Neural progenitor cell (in vitro differentiated cells): ENCODE measurements at regions not wholly inside any gene's neighbourhood (a gene's known extent, or its start where the extent isn't known, plus 50 kb on each side); places are given as distances from the start of the nearest gene placed in this dataset.

Experiments
- DNase-seq: peaks from one replicate; pipeline ENCODE4 v3.0.0-alpha.2; 2016; ENCODE audit warnings: low spot score
- H2AFZ ChIP-seq: fragments of 200-600 bp; sonication (generic); replicated peaks from 2 replicates; pipeline ENCODE4 v1.6.1; 2016; ENCODE audit warnings: antibody characterized with exemption
- H3F3A ChIP-seq: fragments of 200-600 bp; sonication (generic); 2 replicates; pipeline ENCODE4 v1.6.1; 2016; ENCODE audit warnings: antibody characterized with exemption, low read depth
- H3K27ac ChIP-seq: fragments of 200-600 bp; sonication (generic); 2 replicates; pipeline ENCODE4 v1.5.1; 2016; ENCODE audit warnings: mild to moderate bottlenecking
- H3K27me3 ChIP-seq: fragments of 200-600 bp; sonication (generic); 2 replicates; pipeline ENCODE4 v1.6.1; 2016; ENCODE audit warnings: mild to moderate bottlenecking, moderate library complexity
- H3K36me3 ChIP-seq: fragments of 200-600 bp; sonication (generic); 2 replicates; pipeline ENCODE4 v1.5.1; 2016
- H3K4me1 ChIP-seq: fragments of 200-600 bp; sonication (generic); 2 replicates; pipeline ENCODE4 v1.6.1; 2016; ENCODE audit warnings: mixed run types
- H3K4me2 ChIP-seq: fragments of 200-600 bp; sonication (generic); 2 replicates; pipeline ENCODE4 v1.6.1; 2016
- H3K4me3 ChIP-seq: fragments of 200-600 bp; sonication (generic); 2 replicates; pipeline ENCODE4 v1.5.1; 2016
- H3K79me2 ChIP-seq: fragments of 200-600 bp; sonication (generic); 2 replicates; pipeline ENCODE4 v1.6.1; 2016; ENCODE audit warnings: low read depth
- H3K9ac ChIP-seq: fragments of 200-600 bp; sonication (generic); 2 replicates; pipeline ENCODE4 v1.6.1; 2016
- H3K9me3 ChIP-seq: fragments of 200-600 bp; sonication (generic); 2 replicates; pipeline ENCODE4 v1.5.1; 2016; ENCODE audit warnings: low read depth
- H4K20me1 ChIP-seq: fragments of 200-600 bp; sonication (generic); 2 replicates; pipeline ENCODE4 v1.6.1; 2016; ENCODE audit warnings: low read depth
- H3K27ac Mint-ChIP-seq: 3 replicates; pipeline ENCODE4 v1.8.0; 2021; ENCODE audit warnings: mixed read lengths
- H3K27me3 Mint-ChIP-seq: 2 replicates; pipeline ENCODE4 v1.8.0; 2022; ENCODE audit warnings: low read depth, mild to moderate bottlenecking, inconsistent platforms, moderate library complexity, mixed read lengths; ENCODE audit not compliant: insufficient read depth
- H3K36me3 Mint-ChIP-seq: 3 replicates; pipeline ENCODE4 v1.8.0; 2021; ENCODE audit warnings: mixed read lengths
- H3K4me1 Mint-ChIP-seq: 3 replicates; pipeline ENCODE4 v1.8.0; 2021; ENCODE audit warnings: mixed read lengths
- H3K4me3 Mint-ChIP-seq: 3 replicates; pipeline ENCODE4 v1.8.0; 2021; ENCODE audit warnings: mild to moderate bottlenecking, moderate library complexity, mixed read lengths
- H3K9me3 Mint-ChIP-seq: 3 replicates; pipeline ENCODE4 v1.8.0; 2020; ENCODE audit warnings: mixed read lengths
- EZH2 ChIP-seq: fragments of 200-600 bp; sonication (generic); IDR thresholded peaks from 2 replicates; pipeline ENCODE4 v1.6.1; 2017; ENCODE audit warnings: antibody characterized with exemption, mild to moderate bottlenecking, moderate library complexity
- EZH2phosphoT487 ChIP-seq: fragments of 200-600 bp; sonication (generic); IDR thresholded peaks from 2 replicates; pipeline ENCODE4 v1.6.1; 2017; ENCODE audit warnings: antibody characterized with exemption
- TF ChIP-seq, protein P1 (sequence below): fragments of 200-600 bp; sonication (generic); IDR thresholded peaks from 2 replicates; pipeline ENCODE4 v1.5.1; 2017; ENCODE audit warnings: antibody characterized with exemption, mild to moderate bottlenecking

DNA sequence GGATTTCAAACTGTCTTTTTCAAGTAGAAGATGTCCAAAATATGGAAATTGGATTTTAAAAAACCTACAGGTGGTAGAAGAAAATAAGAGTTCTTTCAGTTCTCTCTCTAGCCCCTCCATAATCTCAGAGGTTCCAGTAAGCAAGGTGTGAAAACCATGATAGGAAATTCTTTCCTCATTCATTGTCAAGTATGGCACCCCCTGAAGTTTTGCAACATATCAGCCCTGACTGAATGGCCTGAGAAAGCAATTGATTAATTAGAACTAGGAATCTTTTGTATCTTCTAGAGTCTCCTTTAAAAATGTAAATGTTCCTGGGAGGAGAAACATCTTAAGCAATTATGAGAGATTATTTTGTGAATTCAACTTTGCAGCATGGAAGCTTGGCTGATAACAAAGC is 198.7 kb upstream of the STXBP5 start:
- TF ChIP-seq, protein P1, sequence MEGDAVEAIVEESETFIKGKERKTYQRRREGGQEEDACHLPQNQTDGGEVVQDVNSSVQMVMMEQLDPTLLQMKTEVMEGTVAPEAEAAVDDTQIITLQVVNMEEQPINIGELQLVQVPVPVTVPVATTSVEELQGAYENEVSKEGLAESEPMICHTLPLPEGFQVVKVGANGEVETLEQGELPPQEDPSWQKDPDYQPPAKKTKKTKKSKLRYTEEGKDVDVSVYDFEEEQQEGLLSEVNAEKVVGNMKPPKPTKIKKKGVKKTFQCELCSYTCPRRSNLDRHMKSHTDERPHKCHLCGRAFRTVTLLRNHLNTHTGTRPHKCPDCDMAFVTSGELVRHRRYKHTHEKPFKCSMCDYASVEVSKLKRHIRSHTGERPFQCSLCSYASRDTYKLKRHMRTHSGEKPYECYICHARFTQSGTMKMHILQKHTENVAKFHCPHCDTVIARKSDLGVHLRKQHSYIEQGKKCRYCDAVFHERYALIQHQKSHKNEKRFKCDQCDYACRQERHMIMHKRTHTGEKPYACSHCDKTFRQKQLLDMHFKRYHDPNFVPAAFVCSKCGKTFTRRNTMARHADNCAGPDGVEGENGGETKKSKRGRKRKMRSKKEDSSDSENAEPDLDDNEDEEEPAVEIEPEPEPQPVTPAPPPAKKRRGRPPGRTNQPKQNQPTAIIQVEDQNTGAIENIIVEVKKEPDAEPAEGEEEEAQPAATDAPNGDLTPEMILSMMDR = peak; percentile 42
- TF ChIP-seq EZH2phosphoT487 (no peak), EZH2 (no peak)
- no peaks in the 10 kb centered on the region for H3K36me3 Mint-ChIP-seq
- no peaks in the 10 kb centered on the region for H3K27me3 Mint-ChIP-seq
- DNase-seq = no peak
- Histone ChIP-seq H3K4me1 (no peaks in the 10 kb centered on the region), H3K4me2 (no peak overlapping the region), H4K20me1 (no peaks in the 10 kb centered on the region), H3K4me3 (no peak overlapping the region), H2AFZ (no peak overlapping the region), H3K27me3 (no peaks in the 10 kb centered on the region), H3K9me3 (peaks cover 4% of the 10 kb centered on the region), H3K36me3 (peaks cover 9% of the 10 kb centered on the region), H3K79me2 (no peaks in the 10 kb centered on the region), H3K27ac (no peak overlapping the region), H3F3A (no peaks in the 10 kb centered on the region), H3K9ac (no peak overlapping the region)
- no peak overlapping the region for H3K27ac Mint-ChIP-seq
- peaks cover 6% of the 10 kb centered on the region for H3K4me1 Mint-ChIP-seq
- peaks cover 5% of the 10 kb centered on the region for H3K9me3 Mint-ChIP-seq
- no peak overlapping the region for H3K4me3 Mint-ChIP-seq

DNA sequence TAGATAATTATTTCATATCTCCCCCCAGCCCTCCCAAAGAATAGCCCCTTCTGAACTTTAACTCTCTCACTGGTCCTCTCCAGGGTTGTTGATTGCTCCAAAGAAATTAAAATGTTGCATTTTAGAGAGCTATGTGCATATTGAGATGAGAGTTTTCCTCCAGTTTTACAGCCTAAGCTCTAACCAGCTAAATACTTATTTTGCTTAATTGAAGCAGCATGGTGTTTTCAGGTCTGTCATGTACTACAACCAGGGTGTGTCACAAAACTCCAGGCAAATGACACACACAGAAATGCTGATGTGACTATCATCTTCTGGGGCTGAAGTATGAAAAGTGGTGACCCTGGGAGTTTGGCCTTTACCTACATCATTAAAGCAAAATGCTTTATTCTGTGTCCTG is 196.8 kb upstream of the STXBP5 start:
- TF ChIP-seq EZH2phosphoT487 (no peak), EZH2 (no peak)
- TF ChIP-seq, protein P1 = no peak
- Mint-ChIP-seq H3K27me3 (no peaks in the 10 kb centered on the region), H3K4me3 (no peak overlapping the region), H3K4me1 (no peaks in the 10 kb centered on the region), H3K36me3 (no peaks in the 10 kb centered on the region), H3K9me3 (peaks cover 5% of the 10 kb centered on the region), H3K27ac (no peak overlapping the region)
- Histone ChIP-seq H4K20me1 (no peaks in the 10 kb centered on the region), H3K4me2 (no peak overlapping the region), H3K4me3 (no peak overlapping the region), H3K79me2 (no peaks in the 10 kb centered on the region), H2AFZ (no peak overlapping the region), H3F3A (no peaks in the 10 kb centered on the region), H3K27ac (no peak overlapping the region), H3K36me3 (peaks cover 9% of the 10 kb centered on the region), H3K9me3 (peaks cover 4% of the 10 kb centered on the region), H3K4me1 (no peaks in the 10 kb centered on the region), H3K9ac (no peak overlapping the region), H3K27me3 (no peaks in the 10 kb centered on the region)
- no peak for DNase-seq

- no peak overlapping the region for H3K27ac Mint-ChIP-seq
- H3K4me3 Mint-ChIP-seq = no peak overlapping the region
- Histone ChIP-seq H3K27ac (no peak overlapping the region), H3K79me2 (no peaks in the 10 kb centered on the region), H3K9me3 (peaks cover 4% of the 10 kb centered on the region), H4K20me1 (no peaks in the 10 kb centered on the region), H3K4me1 (no peaks in the 10 kb centered on the region), H3K9ac (no peak overlapping the region), H3K27me3 (no peaks in the 10 kb centered on the region), H3K4me2 (no peak overlapping the region), H3K4me3 (no peak overlapping the region), H3F3A (no peaks in the 10 kb centered on the region), H3K36me3 (peaks cover 9% of the 10 kb centered on the region), H2AFZ (no peak overlapping the region)
- TF ChIP-seq, protein P1 = no peak
- TF ChIP-seq EZH2 (no peak), EZH2phosphoT487 (no peak)
- H3K4me1 Mint-ChIP-seq = no peaks in the 10 kb centered on the region
- DNase-seq = no peak
- H3K36me3 Mint-ChIP-seq = no peaks in the 10 kb centered on the region
- no peaks in the 10 kb centered on the region for H3K27me3 Mint-ChIP-seq
- peaks cover 5% of the 10 kb centered on the region for H3K9me3 Mint-ChIP-seq
Observed at GRCh38 chr6:147009358-147009757, 194.9 kb upstream of the STXBP5 start.
